OCI-LY1 (cell line): ENCODE measurements at regions not wholly inside any gene's neighbourhood (a gene's known extent, or its start where the extent isn't known, plus 50 kb on each side); places are given as distances from the start of the nearest gene placed in this dataset.

Source experiments
- H2AFZ ChIP-seq: fragments of 200-600 bp; sonication (generic), shearing (Covaris generic); 2 replicates; pipeline ENCODE4 v1.6.0; 2014; ENCODE audit warnings: antibody characterized with exemption, mild to moderate bottlenecking, low read length
- H3F3A ChIP-seq: fragments of 200-600 bp; sonication (generic), shearing (Covaris generic); 2 replicates; pipeline ENCODE4 v1.6.0; 2014; ENCODE audit warnings: mild to moderate bottlenecking, antibody characterized with exemption, low read length, moderate library complexity; ENCODE audit not compliant: insufficient read depth
- H3K27ac ChIP-seq: fragments of 200-600 bp; sonication (generic); 2 replicates; pipeline ENCODE4 v1.5.1; 2014; ENCODE audit warnings: low read length, mixed run types, mild to moderate bottlenecking, low read depth; ENCODE audit not compliant: poor library complexity, severe bottlenecking
- H3K27me3 ChIP-seq: fragments of 200-600 bp; sonication (generic); 2 replicates; pipeline ENCODE4 v1.6.0; 2014; ENCODE audit warnings: antibody characterized with exemption, mild to moderate bottlenecking, low read length, moderate library complexity; ENCODE audit not compliant: insufficient read depth
- H3K36me3 ChIP-seq: fragments of 200-600 bp; sonication (generic); 2 replicates; pipeline ENCODE4 v1.6.1; 2014; ENCODE audit warnings: mild to moderate bottlenecking, antibody characterized with exemption, low read length, moderate library complexity, mixed read lengths; ENCODE audit not compliant: insufficient read depth
- H3K4me1 ChIP-seq: fragments of 200-600 bp; sonication (generic); 2 replicates; pipeline ENCODE4 v1.5.1; 2014; ENCODE audit warnings: mild to moderate bottlenecking, low read length, moderate library complexity; ENCODE audit not compliant: insufficient read depth, severe bottlenecking
- H3K4me2 ChIP-seq: fragments of 200-600 bp; sonication (generic), shearing (Covaris generic); 2 replicates; pipeline ENCODE4 v1.6.1; 2014; ENCODE audit warnings: low read length
- H3K4me3 ChIP-seq: fragments of 200-600 bp; sonication (generic); 2 replicates; pipeline ENCODE4 v1.5.1; 2014; ENCODE audit warnings: low read length, low read depth, mild to moderate bottlenecking, mixed read lengths; ENCODE audit not compliant: poor library complexity, severe bottlenecking
- H3K79me2 ChIP-seq: fragments of 200-600 bp; shearing (Covaris generic); 2 replicates; pipeline ENCODE4 v1.6.1; 2016; ENCODE audit warnings: mixed run types, low read length, mixed read lengths; ENCODE audit not compliant: insufficient read depth
- H3K9ac ChIP-seq: fragments of 200-600 bp; sonication (generic), shearing (Covaris generic); 2 replicates; pipeline ENCODE4 v1.6.1; 2014; ENCODE audit warnings: mild to moderate bottlenecking, low read length, mixed read lengths
- H3K9me2 ChIP-seq: fragments of 200-600 bp; sonication (generic), shearing (Covaris generic); 2 replicates; pipeline ENCODE4 v1.6.1; 2014; ENCODE audit warnings: low read depth, mild to moderate bottlenecking, low read length, mixed read lengths
- H3K9me3 ChIP-seq: fragments of 200-600 bp; shearing (Covaris generic); 2 replicates; pipeline ENCODE4 v1.6.1; 2014; ENCODE audit warnings: low read length, mixed read lengths
- H4K20me1 ChIP-seq: fragments of 200-600 bp; sonication (generic), shearing (Covaris generic); 2 replicates; pipeline ENCODE4 v1.6.0; 2016; ENCODE audit warnings: mild to moderate bottlenecking, low read length; ENCODE audit not compliant: insufficient read depth
- EZH2 ChIP-seq: fragments of 200-600 bp; sonication (generic), shearing (Covaris generic); IDR thresholded peaks from 2 replicates; pipeline ENCODE4 v1.8.0; 2017; ENCODE audit warnings: borderline replicate concordance, mixed run types, mild to moderate bottlenecking, antibody characterized with exemption, low read length, moderate library complexity, mixed read lengths
- TF ChIP-seq, protein P1 (sequence below): fragments of 200-600 bp; sonication (generic), shearing (Covaris generic); IDR thresholded peaks from 2 replicates; pipeline ENCODE4 v1.5.1; 2017; ENCODE audit warnings: mild to moderate bottlenecking, antibody characterized with exemption, low read length, moderate library complexity, mixed read lengths

GRCh38 chr7:156073366-156074052 is 261.2 kb upstream of the SHH start:
- Histone ChIP-seq H3K9me2 (no peaks in the 10 kb centered on the region), H3K4me2 (no peak overlapping the region), H2AFZ (no peak overlapping the region), H4K20me1 (no peaks in the 10 kb centered on the region), H3K9me3 (no peaks in the 10 kb centered on the region), H3F3A (no peaks in the 10 kb centered on the region), H3K9ac (no peak overlapping the region), H3K27ac (no peak overlapping the region), H3K27me3 (peaks cover 11% of the 10 kb centered on the region; the same call in 1 of the 2 replicates), H3K36me3 (no peaks in the 10 kb centered on the region), H3K79me2 (no peaks in the 10 kb centered on the region), H3K4me1 (no peaks in the 10 kb centered on the region), H3K4me3 (no peak overlapping the region)
- TF ChIP-seq, protein P1, sequence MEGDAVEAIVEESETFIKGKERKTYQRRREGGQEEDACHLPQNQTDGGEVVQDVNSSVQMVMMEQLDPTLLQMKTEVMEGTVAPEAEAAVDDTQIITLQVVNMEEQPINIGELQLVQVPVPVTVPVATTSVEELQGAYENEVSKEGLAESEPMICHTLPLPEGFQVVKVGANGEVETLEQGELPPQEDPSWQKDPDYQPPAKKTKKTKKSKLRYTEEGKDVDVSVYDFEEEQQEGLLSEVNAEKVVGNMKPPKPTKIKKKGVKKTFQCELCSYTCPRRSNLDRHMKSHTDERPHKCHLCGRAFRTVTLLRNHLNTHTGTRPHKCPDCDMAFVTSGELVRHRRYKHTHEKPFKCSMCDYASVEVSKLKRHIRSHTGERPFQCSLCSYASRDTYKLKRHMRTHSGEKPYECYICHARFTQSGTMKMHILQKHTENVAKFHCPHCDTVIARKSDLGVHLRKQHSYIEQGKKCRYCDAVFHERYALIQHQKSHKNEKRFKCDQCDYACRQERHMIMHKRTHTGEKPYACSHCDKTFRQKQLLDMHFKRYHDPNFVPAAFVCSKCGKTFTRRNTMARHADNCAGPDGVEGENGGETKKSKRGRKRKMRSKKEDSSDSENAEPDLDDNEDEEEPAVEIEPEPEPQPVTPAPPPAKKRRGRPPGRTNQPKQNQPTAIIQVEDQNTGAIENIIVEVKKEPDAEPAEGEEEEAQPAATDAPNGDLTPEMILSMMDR, result no peak
- no peak for TF ChIP-seq EZH2

DNA sequence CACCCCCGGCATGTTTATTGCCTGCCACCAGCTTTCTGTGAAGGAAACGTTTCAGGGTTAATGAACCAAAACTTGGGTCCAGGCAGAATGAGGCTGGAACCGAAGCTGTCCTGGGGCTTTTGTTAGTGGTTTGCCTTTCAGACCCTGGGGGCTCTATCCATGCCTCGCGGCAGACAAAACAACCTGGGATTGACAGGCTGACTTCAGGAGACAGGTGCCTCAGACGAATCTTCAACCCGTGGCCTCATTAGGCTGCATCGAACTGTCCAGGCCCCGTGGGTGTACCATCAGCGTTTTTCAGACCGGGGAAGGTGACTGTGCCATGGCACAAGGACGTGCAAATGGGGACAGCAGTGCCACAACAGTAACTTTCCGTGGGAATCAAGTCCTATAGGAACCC is 259.3 kb upstream of the SHH start:
- TF ChIP-seq EZH2, result no peak
- TF ChIP-seq, protein P1, result no peak
- H3K27ac ChIP-seq, result no peak overlapping the region
- H3K4me1 ChIP-seq, result no peaks in the 10 kb centered on the region
- no peak overlapping the region for H2AFZ ChIP-seq
- H3K9me3 ChIP-seq, result no peaks in the 10 kb centered on the region
- H3K27me3 ChIP-seq, result peaks cover 11% of the 10 kb centered on the region; the same call in 1 of the 2 replicates
- no peaks in the 10 kb centered on the region for H3K36me3 ChIP-seq
- no peaks in the 10 kb centered on the region for H3K79me2 ChIP-seq
- H3K9ac ChIP-seq, result no peak overlapping the region
- H3K4me2 ChIP-seq, result no peak overlapping the region
- no peaks in the 10 kb centered on the region for H4K20me1 ChIP-seq
- H3K9me2 ChIP-seq, result no peaks in the 10 kb centered on the region
- H3K4me3 ChIP-seq, result no peak overlapping the region
- H3F3A ChIP-seq, result no peaks in the 10 kb centered on the region

GRCh38 chr7:156069891-156070290 is 257.6 kb upstream of the SHH start:
- TF ChIP-seq EZH2, result no peak
- TF ChIP-seq, protein P1, result no peak
- Histone ChIP-seq H3K27ac (no peak overlapping the region), H3K9me2 (no peaks in the 10 kb centered on the region), H3K27me3 (peaks cover 12% of the 10 kb centered on the region; the same call in 1 of the 2 replicates), H3K4me1 (no peaks in the 10 kb centered on the region), H3F3A (no peaks in the 10 kb centered on the region), H3K4me3 (no peak overlapping the region), H3K9ac (no peak overlapping the region), H3K79me2 (no peaks in the 10 kb centered on the region), H3K36me3 (no peaks in the 10 kb centered on the region), H3K4me2 (no peak overlapping the region), H2AFZ (no peak overlapping the region), H4K20me1 (no peaks in the 10 kb centered on the region), H3K9me3 (no peaks in the 10 kb centered on the region)
